ENCODE measurements at regions not wholly inside any gene's neighbourhood (a gene's known extent, or its start where the extent isn't known, plus 50 kb on each side); places are given as distances from the start of the nearest gene placed in this dataset.

DNA sequence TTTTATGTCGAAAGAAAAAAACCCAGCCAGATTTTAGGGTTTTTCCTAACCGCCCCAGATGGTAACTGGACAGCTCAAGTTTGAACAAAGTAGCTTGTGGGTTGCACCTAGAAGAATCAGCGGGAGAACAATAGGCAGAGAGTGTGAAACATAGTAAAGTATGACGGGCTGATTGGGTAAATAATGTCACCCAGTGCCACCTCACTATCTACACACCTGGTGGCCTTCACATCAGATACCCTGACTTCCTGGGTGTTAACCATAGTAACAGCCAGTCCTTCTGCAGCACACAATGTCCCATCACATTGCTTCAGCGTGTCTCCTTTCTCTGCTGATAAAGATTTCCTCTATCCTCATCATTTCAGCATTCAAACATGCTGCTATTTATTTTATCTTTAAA is 159.1 kb upstream of the HS3ST1 start:
- no peak overlapping the region for H3K4me3 ChIP-seq
- no peaks in the 10 kb centered on the region for H3K27me3 ChIP-seq
- TF ChIP-seq POLR2A (IDR thresholded peaks at IDR 0.05) (no peak), CTCF (IDR thresholded peaks at IDR 0.05) (no peak)
- DNase-seq, result no peak
- no peaks in the 10 kb centered on the region for H3K9me3 ChIP-seq
- no peaks in the 10 kb centered on the region for H3K4me1 ChIP-seq
- no peaks in the 10 kb centered on the region for H3K36me3 ChIP-seq
- intact Hi-C loops (cut with DNase I; ENCODE audit: low total_unique reads), result no loop called here
- no peak overlapping the region for H3K27ac ChIP-seq

DNA sequence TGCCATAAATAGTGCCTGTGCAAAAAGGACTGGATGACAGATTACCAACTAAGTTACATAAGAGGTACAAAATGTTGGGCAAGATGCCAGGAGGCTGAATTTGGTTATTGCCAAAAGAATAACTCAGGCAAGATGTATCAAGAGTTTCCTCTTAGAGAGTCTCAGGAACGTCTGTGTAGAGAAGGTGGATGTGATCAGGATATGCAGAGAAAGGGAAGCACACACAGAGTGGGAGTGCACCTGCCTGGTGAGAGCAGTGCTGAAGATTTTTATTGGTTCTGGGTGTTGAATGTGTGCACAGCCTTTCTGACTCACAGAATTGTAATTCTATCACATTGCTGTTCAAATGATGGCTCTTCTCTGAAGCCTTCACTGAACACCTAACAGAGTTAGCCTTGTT is 156.8 kb upstream of the HS3ST1 start:
- Histone ChIP-seq H3K9me3 (no peaks in the 10 kb centered on the region), H3K27ac (no peak overlapping the region), H3K27me3 (no peaks in the 10 kb centered on the region), H3K36me3 (no peaks in the 10 kb centered on the region), H3K4me1 (no peaks in the 10 kb centered on the region), H3K4me3 (no peak overlapping the region)
- intact Hi-C loops (cut with DNase I; ENCODE audit: low total_unique reads), result no loop called here
- DNase-seq, result peak in 1 of 2 donors; percentile 16
- TF ChIP-seq POLR2A (IDR thresholded peaks at IDR 0.05), result no peak
- no peak for TF ChIP-seq CTCF (IDR thresholded peaks at IDR 0.05)

- no peak overlapping the region for H3K4me3 ChIP-seq
- TF ChIP-seq CTCF (IDR thresholded peaks at IDR 0.05) (no peak), POLR2A (IDR thresholded peaks at IDR 0.05) (no peak)
- H3K9me3 ChIP-seq, result no peaks in the 10 kb centered on the region
- H3K4me1 ChIP-seq, result no peaks in the 10 kb centered on the region
- no peak overlapping the region for H3K27ac ChIP-seq
- intact Hi-C loops (cut with DNase I; ENCODE audit: low total_unique reads), result no loop called here
- no peak for DNase-seq
- no peaks in the 10 kb centered on the region for H3K36me3 ChIP-seq
- no peaks in the 10 kb centered on the region for H3K27me3 ChIP-seq
Measured at GRCh38 chr4:11568511-11568910, 139.8 kb upstream of the HS3ST1 start.

GRCh38 chr4:11566444-11567022 is 137.8 kb upstream of the HS3ST1 start:
- DNase-seq, result no peak
- Histone ChIP-seq H3K4me3 (no peak overlapping the region), H3K27me3 (no peaks in the 10 kb centered on the region), H3K27ac (no peak overlapping the region), H3K4me1 (no peaks in the 10 kb centered on the region), H3K9me3 (no peaks in the 10 kb centered on the region), H3K36me3 (no peaks in the 10 kb centered on the region)
- no peak for TF ChIP-seq POLR2A (IDR thresholded peaks at IDR 0.05)
- TF ChIP-seq CTCF (IDR thresholded peaks at IDR 0.05), result no peak
- intact Hi-C loops (cut with DNase I; ENCODE audit: low total_unique reads), result no loop called here

- Histone ChIP-seq H3K4me1 (no peaks in the 10 kb centered on the region), H3K27me3 (no peaks in the 10 kb centered on the region), H3K27ac (no peak overlapping the region), H3K9me3 (no peaks in the 10 kb centered on the region), H3K4me3 (no peak overlapping the region), H3K36me3 (no peaks in the 10 kb centered on the region)
- no peak for DNase-seq
- no peak for TF ChIP-seq POLR2A (IDR thresholded peaks at IDR 0.05)
- intact Hi-C loops (cut with DNase I; ENCODE audit: low total_unique reads), result no loop called here
Measured at GRCh38 chr4:11565899-11566298, 137.2 kb upstream of the HS3ST1 start.

DNA sequence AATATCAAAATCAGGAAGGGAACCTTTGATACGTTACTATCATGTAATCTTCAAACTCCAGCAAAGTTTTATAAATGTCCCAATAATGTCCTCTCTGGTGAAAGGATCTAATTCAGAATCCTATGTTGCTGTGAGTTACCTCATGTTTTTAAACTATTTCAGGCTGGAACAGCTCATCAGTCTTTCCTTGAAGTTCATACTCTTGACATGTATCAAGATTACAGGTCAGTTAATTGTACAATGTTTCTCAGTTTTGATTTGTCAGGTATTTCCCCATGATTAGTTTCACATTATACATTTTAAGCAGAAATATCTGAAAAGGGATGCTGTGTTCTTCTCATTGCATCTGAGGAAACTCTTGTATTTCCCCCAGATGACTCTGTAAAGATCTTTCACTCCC is 136.5 kb upstream of the HS3ST1 start:
- DNase-seq, result no peak
- no peak for TF ChIP-seq POLR2A (IDR thresholded peaks at IDR 0.05)
- TF ChIP-seq CTCF (IDR thresholded peaks at IDR 0.05), result no peak

More for the DNA sequence above, 136.5 kb upstream of the HS3ST1 start:
- H3K9me3 ChIP-seq, result no peaks in the 10 kb centered on the region
- no peak overlapping the region for H3K4me3 ChIP-seq
- H3K27me3 ChIP-seq, result no peaks in the 10 kb centered on the region
- intact Hi-C loops (cut with DNase I; ENCODE audit: low total_unique reads), result no loop called here
- no peak overlapping the region for H3K27ac ChIP-seq
- no peaks in the 10 kb centered on the region for H3K4me1 ChIP-seq
- no peaks in the 10 kb centered on the region for H3K36me3 ChIP-seq
